ENCODE measurements at regions not wholly inside any gene's neighbourhood (a gene's known extent, or its start where the extent isn't known, plus 50 kb on each side); places are given as distances from the start of the nearest gene placed in this dataset.

GRCh38 chr5:13133951-13134350 is 810.5 kb downstream of the DNAH5 start:
- H3F3A ChIP-seq (ENCODE audit: control insufficient read depth, insufficient read depth) = no peaks in the 10 kb centered on the region

GRCh38 chr5:13115476-13115875 is 829.0 kb downstream of the DNAH5 start:
- no peaks in the 10 kb centered on the region for H3K27me3 ChIP-seq (ENCODE audit: control insufficient read depth, low read length)
- no peak overlapping the region for H3K27ac ChIP-seq (ENCODE audit: low read depth, low read length)
- TF ChIP-seq CTCF (IDR thresholded peaks at IDR 0.05; ENCODE audit: low read depth, low read length, poor library complexity, severe bottlenecking) = no peak
- no peak for TF ChIP-seq EZH2phosphoT487 (IDR thresholded peaks at IDR 0.05; ENCODE audit: borderline replicate concordance, low read length)
- no peak overlapping the region for H3K4me3 ChIP-seq (ENCODE audit: low read length)
- H3K79me2 ChIP-seq (ENCODE audit: control insufficient read depth, low read length) = no peaks in the 10 kb centered on the region
- no peaks in the 10 kb centered on the region for H3K36me3 ChIP-seq (ENCODE audit: control insufficient read depth, low read length)
- no peaks in the 10 kb centered on the region for H4K20me1 ChIP-seq (ENCODE audit: control insufficient read depth, insufficient read depth, low read depth, low read length)
- H3F3A ChIP-seq (ENCODE audit: control insufficient read depth, insufficient read depth) = no peaks in the 10 kb centered on the region
- H3K9me3 ChIP-seq (ENCODE audit: control insufficient read depth, insufficient read depth, low read length) = no peaks in the 10 kb centered on the region
- no peaks in the 10 kb centered on the region for H3K9me2 ChIP-seq (replicated peaks; ENCODE audit: control insufficient read depth, low read length)
- H3K4me1 ChIP-seq (ENCODE audit: control insufficient read depth, low read length) = no peaks in the 10 kb centered on the region
- no peak overlapping the region for H3K4me2 ChIP-seq (ENCODE audit: low read length)

More at GRCh38 chr5:13133951-13134350, 810.5 kb downstream of the DNAH5 start:
- H3K9me3 ChIP-seq (ENCODE audit: control insufficient read depth, insufficient read depth, low read length) = no peaks in the 10 kb centered on the region
- TF ChIP-seq EZH2phosphoT487 (IDR thresholded peaks at IDR 0.05; ENCODE audit: borderline replicate concordance, low read length) = no peak
- no peak for TF ChIP-seq CTCF (IDR thresholded peaks at IDR 0.05; ENCODE audit: low read depth, low read length, poor library complexity, severe bottlenecking)
- no peaks in the 10 kb centered on the region for H3K4me1 ChIP-seq (ENCODE audit: control insufficient read depth, low read length)
- H4K20me1 ChIP-seq (ENCODE audit: control insufficient read depth, insufficient read depth, low read depth, low read length) = no peaks in the 10 kb centered on the region
- no peak overlapping the region for H3K4me3 ChIP-seq (ENCODE audit: low read length)
- H3K36me3 ChIP-seq (ENCODE audit: control insufficient read depth, low read length) = no peaks in the 10 kb centered on the region
- H3K27me3 ChIP-seq (ENCODE audit: control insufficient read depth, low read length) = no peaks in the 10 kb centered on the region
- H3K79me2 ChIP-seq (ENCODE audit: control insufficient read depth, low read length) = no peaks in the 10 kb centered on the region
- no peak overlapping the region for H3K27ac ChIP-seq (ENCODE audit: low read depth, low read length)
- no peak overlapping the region for H3K4me2 ChIP-seq (ENCODE audit: low read length)
- no peaks in the 10 kb centered on the region for H3K9me2 ChIP-seq (replicated peaks; ENCODE audit: control insufficient read depth, low read length)

GRCh38 chr5:13108265-13108664 is 836.2 kb downstream of the DNAH5 start:
- H3K9me3 ChIP-seq (ENCODE audit: control insufficient read depth, insufficient read depth, low read length) = no peaks in the 10 kb centered on the region
- H3K27me3 ChIP-seq (ENCODE audit: control insufficient read depth, low read length) = no peaks in the 10 kb centered on the region
- H3K4me2 ChIP-seq (ENCODE audit: low read length) = no peak overlapping the region
- H3K27ac ChIP-seq (ENCODE audit: low read depth, low read length) = no peak overlapping the region
- no peaks in the 10 kb centered on the region for H3F3A ChIP-seq (ENCODE audit: control insufficient read depth, insufficient read depth)
- no peak for TF ChIP-seq CTCF (IDR thresholded peaks at IDR 0.05; ENCODE audit: low read depth, low read length, poor library complexity, severe bottlenecking)
- TF ChIP-seq EZH2phosphoT487 (IDR thresholded peaks at IDR 0.05; ENCODE audit: borderline replicate concordance, low read length) = no peak
- H3K36me3 ChIP-seq (ENCODE audit: control insufficient read depth, low read length) = no peaks in the 10 kb centered on the region
- no peaks in the 10 kb centered on the region for H3K79me2 ChIP-seq (ENCODE audit: control insufficient read depth, low read length)
- H4K20me1 ChIP-seq (ENCODE audit: control insufficient read depth, insufficient read depth, low read depth, low read length) = no peaks in the 10 kb centered on the region
- H3K4me1 ChIP-seq (ENCODE audit: control insufficient read depth, low read length) = no peaks in the 10 kb centered on the region
- H3K4me3 ChIP-seq (ENCODE audit: low read length) = no peak overlapping the region
- H3K9me2 ChIP-seq (replicated peaks; ENCODE audit: control insufficient read depth, low read length) = no peaks in the 10 kb centered on the region

GRCh38 chr5:13107537-13107936 is 837.0 kb downstream of the DNAH5 start:
- no peaks in the 10 kb centered on the region for H3K79me2 ChIP-seq (ENCODE audit: control insufficient read depth, low read length)
- H3K4me2 ChIP-seq (ENCODE audit: low read length) = no peak overlapping the region
- H3K27ac ChIP-seq (ENCODE audit: low read depth, low read length) = no peak overlapping the region
- H3F3A ChIP-seq (ENCODE audit: control insufficient read depth, insufficient read depth) = no peaks in the 10 kb centered on the region
- TF ChIP-seq EZH2phosphoT487 (IDR thresholded peaks at IDR 0.05; ENCODE audit: borderline replicate concordance, low read length) = no peak
- no peak for TF ChIP-seq CTCF (IDR thresholded peaks at IDR 0.05; ENCODE audit: low read depth, low read length, poor library complexity, severe bottlenecking)
- no peak overlapping the region for H3K4me3 ChIP-seq (ENCODE audit: low read length)
- H4K20me1 ChIP-seq (ENCODE audit: control insufficient read depth, insufficient read depth, low read depth, low read length) = no peaks in the 10 kb centered on the region
- no peaks in the 10 kb centered on the region for H3K9me3 ChIP-seq (ENCODE audit: control insufficient read depth, insufficient read depth, low read length)
- no peaks in the 10 kb centered on the region for H3K9me2 ChIP-seq (replicated peaks; ENCODE audit: control insufficient read depth, low read length)
- no peaks in the 10 kb centered on the region for H3K36me3 ChIP-seq (ENCODE audit: control insufficient read depth, low read length)
- no peaks in the 10 kb centered on the region for H3K27me3 ChIP-seq (ENCODE audit: control insufficient read depth, low read length)
- no peaks in the 10 kb centered on the region for H3K4me1 ChIP-seq (ENCODE audit: control insufficient read depth, low read length)

Measured in DOHH2 (cell line).